Activated T-cell treated with anti-CD3 and anti-CD28 coated beads, Interleukin-2, amount 50 U/mL, for 24 hours (primary cell): ENCODE measurements at regions not wholly inside any gene's neighbourhood (a gene's known extent, or its start where the extent isn't known, plus 50 kb on each side); places are given as distances from the start of the nearest gene placed in this dataset.
"Not testable (repeated sequence)": the region's sequence is repeated elsewhere in the genome, so short reads cannot be mapped to it uniquely, and the experiment has no call there.

Experiments
- DNase-seq: peaks from one replicate; pipeline ENCODE4 v3.0.0-alpha.2; 2020
- H3K27ac Mint-ChIP-seq: 2 replicates; pipeline ENCODE4 v1.8.0; 2020; ENCODE audit warnings: mild to moderate bottlenecking, mixed read lengths
- H3K27me3 Mint-ChIP-seq: 2 replicates; pipeline ENCODE4 v1.8.0; 2020; ENCODE audit warnings: mixed read lengths
- H3K36me3 Mint-ChIP-seq: 2 replicates; pipeline ENCODE4 v1.8.0; 2020; ENCODE audit warnings: low read depth, mixed read lengths
- H3K4me1 Mint-ChIP-seq: 2 replicates; pipeline ENCODE4 v1.8.0; 2020; ENCODE audit warnings: low read depth, mixed read lengths
- H3K4me3 Mint-ChIP-seq: 2 replicates; pipeline ENCODE4 v1.8.0; 2020; ENCODE audit warnings: mild to moderate bottlenecking, moderate library complexity, mixed read lengths
- H3K9me3 Mint-ChIP-seq: 2 replicates; pipeline ENCODE4 v1.8.0; 2020; ENCODE audit warnings: mixed read lengths

DNA sequence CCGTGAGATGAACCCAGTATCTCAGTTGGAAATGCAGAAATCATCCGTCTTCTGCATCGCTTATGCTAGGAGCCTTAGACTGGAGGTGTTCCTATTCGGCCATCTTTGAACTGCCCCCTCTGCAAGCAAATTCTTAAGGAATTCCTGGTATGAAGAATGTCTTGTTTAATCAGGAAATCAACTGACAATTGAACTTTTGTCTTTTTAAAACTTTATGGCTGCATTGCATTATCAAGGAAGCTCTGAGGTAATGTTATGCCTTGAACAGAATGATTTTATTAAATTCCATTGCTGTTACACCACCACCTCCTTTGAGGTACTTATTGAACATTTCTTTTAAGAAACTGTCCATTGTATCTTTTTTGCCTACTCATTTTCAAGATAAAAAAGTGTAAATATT, 1915.7 kb upstream of the CDH9 start:
- no peaks in the 10 kb centered on the region for H3K27me3 Mint-ChIP-seq
- no peak for DNase-seq
- no peaks in the 10 kb centered on the region for H3K4me1 Mint-ChIP-seq
- H3K27ac Mint-ChIP-seq = no peak overlapping the region
- peaks cover 24% of the 10 kb centered on the region for H3K9me3 Mint-ChIP-seq
- no peaks in the 10 kb centered on the region for H3K36me3 Mint-ChIP-seq
- no peak overlapping the region for H3K4me3 Mint-ChIP-seq

DNA sequence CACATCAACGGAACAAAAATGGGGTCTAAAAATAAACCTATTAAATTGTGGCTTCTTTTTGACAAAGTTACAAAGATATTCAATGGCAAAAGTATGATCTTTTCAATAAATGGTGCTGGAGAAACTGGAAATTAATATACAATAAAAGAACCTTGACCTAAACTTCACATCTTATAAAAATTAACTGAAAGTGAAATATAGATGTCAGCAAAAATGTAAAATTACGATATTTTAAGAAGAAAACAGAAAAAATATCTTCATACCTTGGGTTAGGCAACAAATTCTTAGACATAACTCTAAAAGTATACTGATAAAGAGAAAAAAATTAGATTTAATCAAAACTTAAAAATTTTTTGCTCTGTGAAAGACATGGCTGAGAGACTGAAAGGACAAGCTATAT, 1909.5 kb upstream of the CDH9 start:
- Mint-ChIP-seq H3K27me3 (no peaks in the 10 kb centered on the region), H3K36me3 (no peaks in the 10 kb centered on the region), H3K4me3 (no peak overlapping the region), H3K4me1 (no peaks in the 10 kb centered on the region), H3K27ac (no peak overlapping the region), H3K9me3 (peaks cover 17% of the 10 kb centered on the region)
- no peak for DNase-seq

DNA sequence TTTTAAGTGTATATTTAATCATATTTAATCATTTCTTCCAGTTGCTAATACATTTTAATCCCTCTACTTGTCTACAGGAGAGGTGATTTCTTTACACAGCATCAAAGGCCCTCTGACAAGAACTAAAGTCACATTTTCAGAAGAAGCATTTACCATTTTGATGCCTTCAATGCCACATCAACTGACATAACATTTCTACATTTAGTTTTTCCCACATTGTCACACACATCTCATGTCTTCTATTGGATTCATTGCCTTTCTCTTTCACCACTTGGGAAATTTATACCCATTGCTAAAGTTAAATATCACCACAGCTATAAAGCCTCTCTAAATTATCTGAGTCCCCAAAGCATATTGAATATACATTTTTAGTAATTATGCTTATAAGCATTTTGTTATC, 1907.5 kb upstream of the CDH9 start:
- H3K4me3 Mint-ChIP-seq = no peak overlapping the region
- no peaks in the 10 kb centered on the region for H3K27me3 Mint-ChIP-seq
- peaks cover 5% of the 10 kb centered on the region for H3K9me3 Mint-ChIP-seq
- H3K4me1 Mint-ChIP-seq = no peaks in the 10 kb centered on the region
- DNase-seq = no peak
- no peak overlapping the region for H3K27ac Mint-ChIP-seq
- H3K36me3 Mint-ChIP-seq = no peaks in the 10 kb centered on the region

DNA sequence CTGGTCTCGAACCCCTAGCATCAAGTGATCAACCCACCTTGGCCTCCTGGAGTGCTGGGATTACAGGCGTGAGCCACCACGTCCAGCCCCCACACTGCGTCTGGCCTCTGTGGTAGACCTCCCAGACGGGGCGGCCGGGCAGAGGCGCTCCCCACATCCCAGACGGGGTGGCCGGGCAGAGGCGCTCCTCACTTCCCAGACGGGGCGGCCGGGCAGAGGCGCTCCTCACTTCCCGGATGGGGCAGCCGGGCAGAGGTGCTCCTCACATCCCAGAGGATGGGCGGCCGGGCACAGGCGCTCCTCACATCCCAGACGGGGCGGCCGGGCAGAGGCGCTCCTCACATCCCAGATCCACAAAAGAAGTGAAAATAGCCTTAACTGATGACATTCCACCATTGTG, 1891.0 kb upstream of the CDH9 start:
- DNase-seq, H3K27me3 Mint-ChIP-seq, H3K4me1 Mint-ChIP-seq, H3K4me3 Mint-ChIP-seq, H3K36me3 Mint-ChIP-seq, H3K27ac Mint-ChIP-seq: not testable (repeated sequence)
- H3K9me3 Mint-ChIP-seq = peaks cover 23% of the 10 kb centered on the region

DNA sequence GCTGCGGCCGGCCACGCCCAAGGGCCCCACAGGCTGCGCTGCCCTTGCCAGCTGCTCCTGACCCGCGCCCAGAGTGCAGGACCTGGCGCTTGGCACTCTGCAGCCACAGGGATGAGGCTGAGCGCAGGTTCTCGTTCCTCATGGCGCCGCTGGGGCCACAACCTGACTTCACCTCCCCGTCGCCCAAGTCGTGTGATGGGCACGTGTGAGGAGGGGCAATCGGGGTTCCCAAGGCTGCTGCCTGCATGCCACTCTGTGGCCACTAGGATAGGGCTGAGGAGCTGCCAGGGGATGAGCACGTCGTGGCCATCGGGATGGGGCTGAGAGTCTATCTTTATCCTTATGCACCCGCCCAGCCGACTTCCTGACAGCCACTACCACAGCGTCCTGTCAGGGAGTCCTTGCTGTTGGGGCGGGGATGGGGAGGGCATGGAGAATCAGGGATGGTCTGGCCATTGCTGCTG, 1890.0 kb upstream of the CDH9 start:
- H3K4me3 Mint-ChIP-seq, H3K4me1 Mint-ChIP-seq, H3K36me3 Mint-ChIP-seq, H3K27ac Mint-ChIP-seq, H3K27me3 Mint-ChIP-seq, DNase-seq: not testable (repeated sequence)
- H3K9me3 Mint-ChIP-seq = peaks cover 21% of the 10 kb centered on the region

DNA sequence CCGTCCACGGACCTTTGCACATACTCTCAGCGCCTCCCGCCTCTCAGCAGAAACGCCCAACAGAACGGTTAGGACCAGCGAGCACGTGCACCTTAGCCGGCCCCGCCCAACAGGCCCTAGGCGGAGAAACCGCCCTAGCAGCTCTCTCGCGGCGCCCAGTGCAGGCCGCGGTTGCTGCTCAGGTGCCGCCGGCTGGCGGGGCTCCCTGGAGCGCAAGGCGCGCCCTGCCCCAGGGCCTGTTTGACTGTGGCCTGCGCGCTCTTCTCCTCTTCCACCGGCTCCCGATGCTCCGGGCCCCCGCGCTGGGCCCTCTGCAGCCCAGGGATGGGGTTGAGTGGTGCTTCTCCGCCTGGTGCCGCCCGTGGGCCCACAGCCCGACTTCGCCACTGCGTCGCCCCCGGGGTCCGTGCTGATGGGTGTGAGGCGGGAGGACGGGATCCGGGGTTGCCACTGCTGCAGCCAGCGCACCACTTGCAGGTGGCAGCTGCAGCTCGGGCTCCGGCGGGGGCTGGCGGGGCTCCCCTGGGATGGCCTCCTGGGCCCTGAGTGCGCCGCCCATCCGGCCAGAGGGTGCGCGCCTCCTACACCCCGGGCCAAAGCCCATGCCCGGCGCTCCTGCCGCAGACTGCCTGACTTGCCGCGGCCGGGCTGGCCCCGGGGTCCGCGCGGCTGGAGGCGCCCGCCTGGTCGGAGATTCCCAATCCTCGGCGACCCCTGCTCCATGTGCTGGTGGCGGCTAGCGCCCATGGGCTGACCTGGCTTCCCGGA, 1889.4 kb upstream of the CDH9 start:
- Mint-ChIP-seq H3K9me3 (peaks cover 21% of the 10 kb centered on the region), H3K4me3 (no peak overlapping the region), H3K27me3 (no peaks in the 10 kb centered on the region), H3K27ac (no peak overlapping the region), H3K36me3 (peaks cover 2% of the 10 kb centered on the region), H3K4me1 (no peaks in the 10 kb centered on the region)
- DNase-seq = no peak

DNA sequence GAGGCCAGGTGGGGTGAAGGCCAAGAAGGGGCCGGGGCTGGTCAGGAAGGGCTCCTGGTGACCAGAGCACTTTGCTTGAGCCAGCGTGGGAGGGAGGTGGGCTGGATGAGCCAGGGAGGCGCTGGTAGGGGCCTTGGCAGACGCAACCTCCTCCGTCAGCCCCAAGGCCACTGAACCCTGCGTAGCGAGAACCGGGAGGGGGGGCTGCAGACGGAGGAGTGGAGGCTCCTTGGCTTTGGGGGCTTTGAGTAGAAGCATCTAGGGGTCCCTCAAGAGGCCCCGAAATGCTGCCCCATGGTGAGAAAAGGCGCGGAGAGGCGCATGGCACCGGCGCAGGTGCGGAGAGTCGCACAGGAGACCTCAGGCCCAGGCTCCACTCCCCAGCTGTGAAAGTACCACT, 1888.0 kb upstream of the CDH9 start:
- no peaks in the 10 kb centered on the region for H3K4me1 Mint-ChIP-seq
- peaks cover 2% of the 10 kb centered on the region for H3K36me3 Mint-ChIP-seq
- H3K27ac Mint-ChIP-seq = no peak overlapping the region
- no peaks in the 10 kb centered on the region for H3K27me3 Mint-ChIP-seq
- no peak for DNase-seq
- peaks cover 21% of the 10 kb centered on the region for H3K9me3 Mint-ChIP-seq
- no peak overlapping the region for H3K4me3 Mint-ChIP-seq

DNA sequence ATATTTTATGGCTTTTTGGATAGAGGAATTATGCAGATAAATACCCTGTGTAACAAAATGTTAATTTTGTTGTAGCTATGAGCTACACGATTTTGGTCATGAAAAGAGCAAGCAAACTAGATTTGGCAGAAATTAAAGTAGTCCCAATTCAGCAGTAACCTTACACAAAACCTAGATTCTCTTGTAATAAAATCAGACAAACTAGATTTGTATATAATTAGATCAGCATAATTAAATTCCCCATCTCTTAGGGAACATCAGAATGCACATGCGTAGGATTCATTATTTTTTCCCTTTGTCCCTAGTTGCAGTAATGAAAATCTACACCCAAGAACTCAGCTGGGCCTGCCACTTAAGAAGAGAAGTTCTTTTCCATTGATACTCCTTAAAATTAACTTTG, 1879.2 kb upstream of the CDH9 start:
- Mint-ChIP-seq H3K27ac (no peak overlapping the region), H3K27me3 (no peaks in the 10 kb centered on the region), H3K4me3 (no peak overlapping the region), H3K9me3 (peaks cover 8% of the 10 kb centered on the region), H3K36me3 (no peaks in the 10 kb centered on the region), H3K4me1 (no peaks in the 10 kb centered on the region)
- no peak for DNase-seq

DNA sequence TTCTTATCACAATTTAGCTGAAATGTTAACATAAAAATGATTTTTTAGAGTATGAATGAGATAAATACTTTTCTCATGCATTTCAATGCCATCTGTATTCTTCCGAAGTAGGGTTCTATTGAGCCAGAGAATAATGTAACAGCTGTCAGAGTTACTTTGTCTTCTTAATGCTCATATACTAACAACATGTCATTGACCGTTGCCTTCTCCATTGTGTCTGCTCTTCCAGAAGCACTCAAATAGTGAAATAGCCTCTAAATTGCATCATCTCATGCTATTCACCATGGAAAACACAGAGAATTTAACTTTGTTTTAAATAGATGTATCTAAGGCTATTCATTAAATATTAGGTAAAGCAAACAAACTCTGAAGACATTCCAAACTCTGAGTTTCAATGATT, 1875.9 kb upstream of the CDH9 start:
- no peaks in the 10 kb centered on the region for H3K4me1 Mint-ChIP-seq
- H3K36me3 Mint-ChIP-seq = no peaks in the 10 kb centered on the region
- no peaks in the 10 kb centered on the region for H3K27me3 Mint-ChIP-seq
- no peak overlapping the region for H3K27ac Mint-ChIP-seq
- no peak for DNase-seq
- no peak overlapping the region for H3K4me3 Mint-ChIP-seq
- peaks cover 6% of the 10 kb centered on the region for H3K9me3 Mint-ChIP-seq

DNA sequence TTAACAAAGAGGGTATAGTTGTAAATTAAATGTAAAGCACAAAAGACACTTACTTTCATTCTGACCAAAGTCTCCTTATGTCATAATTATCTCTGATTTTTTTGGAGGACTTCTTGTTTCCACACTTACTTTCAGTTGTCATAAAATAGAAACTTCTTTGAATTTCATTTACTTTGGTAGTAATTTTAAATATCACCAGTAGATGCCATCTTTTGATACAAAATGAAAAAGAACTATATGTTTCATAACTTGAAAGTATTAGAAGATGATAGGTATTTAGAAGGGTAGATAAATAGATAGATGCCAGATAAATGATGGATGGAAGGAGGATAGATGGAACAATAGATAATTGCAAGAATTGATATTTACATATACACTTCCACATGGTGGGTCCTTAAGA, 1865.3 kb upstream of the CDH9 start:
- peaks cover 9% of the 10 kb centered on the region for H3K9me3 Mint-ChIP-seq
- no peak overlapping the region for H3K4me3 Mint-ChIP-seq
- no peak overlapping the region for H3K27ac Mint-ChIP-seq
- no peaks in the 10 kb centered on the region for H3K4me1 Mint-ChIP-seq
- H3K36me3 Mint-ChIP-seq = no peaks in the 10 kb centered on the region
- no peak for DNase-seq
- H3K27me3 Mint-ChIP-seq = no peaks in the 10 kb centered on the region

DNA sequence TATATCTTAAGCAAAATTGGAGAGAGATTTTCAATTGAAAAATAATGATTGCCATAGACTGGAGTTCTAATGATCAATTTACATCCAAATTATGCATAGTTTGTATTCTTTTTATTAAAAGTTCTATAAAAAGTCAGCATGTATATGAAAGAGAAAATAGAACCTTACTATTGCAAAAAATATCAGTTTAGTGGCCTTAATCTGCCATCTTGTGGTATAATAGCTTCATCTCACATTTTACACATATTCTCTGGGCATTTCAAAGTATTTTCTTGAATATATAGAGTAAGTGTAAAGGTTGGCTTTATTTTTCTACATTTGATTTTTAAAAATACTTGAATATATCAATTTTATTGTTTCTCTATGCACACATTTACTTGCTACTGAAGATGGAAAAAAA, 1858.6 kb upstream of the CDH9 start:
- H3K4me1 Mint-ChIP-seq = no peaks in the 10 kb centered on the region
- H3K9me3 Mint-ChIP-seq = peaks cover 15% of the 10 kb centered on the region
- DNase-seq = no peak
- H3K27ac Mint-ChIP-seq = no peak overlapping the region
- no peaks in the 10 kb centered on the region for H3K27me3 Mint-ChIP-seq
- H3K36me3 Mint-ChIP-seq = no peaks in the 10 kb centered on the region
- no peak overlapping the region for H3K4me3 Mint-ChIP-seq

DNA sequence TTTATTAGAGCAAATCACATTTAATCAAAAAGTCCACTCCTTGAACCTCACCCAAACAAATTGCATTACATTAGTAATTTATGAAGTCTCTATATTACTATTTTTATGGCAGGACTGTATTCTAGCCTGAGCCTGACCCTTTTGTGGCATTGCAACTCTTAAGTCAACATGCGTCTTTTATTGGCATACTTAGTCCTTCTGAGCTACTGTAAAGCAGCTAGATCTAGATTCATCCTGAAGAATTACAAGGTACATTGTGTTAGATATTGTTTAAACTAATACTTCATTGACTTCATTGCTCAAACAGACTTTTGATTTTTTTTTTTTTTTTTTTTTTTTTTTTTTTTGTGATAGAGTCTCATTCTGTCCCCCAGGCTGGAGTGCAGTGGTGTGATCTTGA, 1842.5 kb upstream of the CDH9 start:
- Mint-ChIP-seq H3K4me3 (no peak overlapping the region), H3K9me3 (peaks cover 35% of the 10 kb centered on the region), H3K4me1 (no peaks in the 10 kb centered on the region), H3K36me3 (no peaks in the 10 kb centered on the region), H3K27ac (no peak overlapping the region), H3K27me3 (no peaks in the 10 kb centered on the region)
- no peak for DNase-seq

DNA sequence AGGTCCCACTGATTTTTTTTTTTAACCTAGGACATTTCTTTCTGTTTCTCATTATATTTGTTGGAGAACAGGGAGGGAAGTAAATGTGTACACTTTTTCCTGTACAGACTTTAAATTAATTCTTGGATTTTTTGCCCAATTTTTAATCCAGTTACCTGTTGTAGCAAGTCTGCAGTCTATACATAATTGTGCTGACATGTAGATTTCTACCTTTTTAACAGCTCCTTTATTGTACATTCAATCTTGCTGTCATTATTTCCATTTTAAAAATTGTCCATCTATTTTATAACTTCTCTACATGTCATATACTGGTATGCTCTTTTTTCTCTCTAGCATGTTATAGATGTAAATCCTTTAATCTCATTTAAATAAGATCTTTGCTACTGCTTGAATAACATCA, 1838.7 kb upstream of the CDH9 start:
- H3K9me3 Mint-ChIP-seq = peaks cover 24% of the 10 kb centered on the region
- no peak overlapping the region for H3K4me3 Mint-ChIP-seq

DNA sequence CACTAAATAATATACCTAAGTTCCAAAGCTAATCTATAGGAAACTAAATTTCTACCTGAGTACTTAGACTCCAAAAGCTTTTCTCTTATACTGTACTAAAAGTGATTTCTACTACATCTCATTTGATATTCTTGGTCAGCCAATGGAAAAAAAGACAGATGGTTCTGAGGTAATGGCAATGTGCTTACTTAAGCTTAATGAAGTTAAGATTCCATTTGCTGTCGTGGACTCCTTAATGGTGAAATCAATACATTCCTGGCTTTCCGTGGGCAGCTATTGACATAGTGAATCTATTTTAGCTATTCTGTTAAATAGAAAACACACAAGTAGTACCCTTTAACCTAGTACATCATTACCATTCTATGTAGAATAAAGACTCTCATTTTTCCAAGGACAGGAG, 1825.6 kb upstream of the CDH9 start:
- H3K9me3 Mint-ChIP-seq = peaks cover 14% of the 10 kb centered on the region
- H3K4me1 Mint-ChIP-seq = no peaks in the 10 kb centered on the region
- no peak for DNase-seq
- no peaks in the 10 kb centered on the region for H3K36me3 Mint-ChIP-seq
- no peak overlapping the region for H3K4me3 Mint-ChIP-seq
- H3K27ac Mint-ChIP-seq = no peak overlapping the region
- H3K27me3 Mint-ChIP-seq = no peaks in the 10 kb centered on the region

More for the DNA sequence above, 1838.7 kb upstream of the CDH9 start:
- Mint-ChIP-seq H3K27me3 (no peaks in the 10 kb centered on the region), H3K4me1 (no peaks in the 10 kb centered on the region), H3K27ac (no peak overlapping the region), H3K36me3 (no peaks in the 10 kb centered on the region)
- DNase-seq = no peak

DNA sequence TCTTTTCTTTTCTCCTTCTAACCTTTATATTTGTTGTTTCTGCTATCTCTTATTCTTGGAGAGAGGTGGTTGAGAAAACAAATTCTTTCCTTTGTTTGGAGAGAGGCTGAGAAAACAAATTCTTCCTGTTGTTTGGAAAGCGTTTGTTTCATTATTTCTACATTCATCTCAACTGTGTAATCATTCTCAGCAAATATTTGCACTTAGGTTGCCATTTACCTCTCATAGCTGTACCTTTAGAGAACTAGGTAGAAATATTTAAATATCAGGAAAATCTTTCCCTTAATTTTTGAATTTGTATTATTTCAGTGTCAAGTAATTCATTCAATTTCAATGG, 1824.4 kb upstream of the CDH9 start:
- Mint-ChIP-seq H3K9me3 (peaks cover 16% of the 10 kb centered on the region), H3K36me3 (no peaks in the 10 kb centered on the region), H3K4me3 (no peak overlapping the region), H3K27me3 (no peaks in the 10 kb centered on the region), H3K4me1 (no peaks in the 10 kb centered on the region), H3K27ac (no peak overlapping the region)
- DNase-seq = no peak
